Kidney epithelial cell (primary cell): ENCODE measurements at regions not wholly inside any gene's neighbourhood (a gene's known extent, or its start where the extent isn't known, plus 50 kb on each side); places are given as distances from the start of the nearest gene placed in this dataset.
A peak's percentile ranks its signal among the peaks of the same experiment; 100 is the strongest.
"Not testable (repeated sequence)": the region's sequence is repeated elsewhere in the genome, so short reads cannot be mapped to it uniquely, and the experiment has no call there.

Source experiments
- DNase-seq: peaks from one replicate; pipeline ENCODE4 v3.0.0-alpha.2; 2010; ENCODE audit warnings: low read depth
- H3K27me3 ChIP-seq: 2 replicates; pipeline ENCODE4 v1.6.0; 2011; ENCODE audit warnings: low read length; ENCODE audit not compliant: control insufficient read depth, insufficient read depth
- H3K36me3 ChIP-seq: 2 replicates; pipeline ENCODE4 v1.5.1; 2011; ENCODE audit warnings: low read length; ENCODE audit not compliant: control insufficient read depth, insufficient read depth
- H3K4me3 ChIP-seq: 2 replicates; pipeline ENCODE4 v1.5.1; 2011; ENCODE audit warnings: low read depth, mild to moderate bottlenecking, control low read depth, low read length
- TF ChIP-seq, protein P1 (sequence below): IDR thresholded peaks from 2 replicates; pipeline ENCODE4 v1.5.1; 2011; ENCODE audit warnings: mild to moderate bottlenecking, moderate library complexity, low read length, control low read depth, inconsistent platforms; ENCODE audit not compliant: insufficient read depth, poor library complexity, severe bottlenecking

GRCh38 chr4:125639182-125639621 is 324.4 kb downstream of the FAT4 start:
- Histone ChIP-seq H3K36me3 (no peaks in the 10 kb centered on the region), H3K27me3 (no peaks in the 10 kb centered on the region), H3K4me3 (no peak overlapping the region)
- DNase-seq, result peak; percentile 9
- TF ChIP-seq, protein P1, sequence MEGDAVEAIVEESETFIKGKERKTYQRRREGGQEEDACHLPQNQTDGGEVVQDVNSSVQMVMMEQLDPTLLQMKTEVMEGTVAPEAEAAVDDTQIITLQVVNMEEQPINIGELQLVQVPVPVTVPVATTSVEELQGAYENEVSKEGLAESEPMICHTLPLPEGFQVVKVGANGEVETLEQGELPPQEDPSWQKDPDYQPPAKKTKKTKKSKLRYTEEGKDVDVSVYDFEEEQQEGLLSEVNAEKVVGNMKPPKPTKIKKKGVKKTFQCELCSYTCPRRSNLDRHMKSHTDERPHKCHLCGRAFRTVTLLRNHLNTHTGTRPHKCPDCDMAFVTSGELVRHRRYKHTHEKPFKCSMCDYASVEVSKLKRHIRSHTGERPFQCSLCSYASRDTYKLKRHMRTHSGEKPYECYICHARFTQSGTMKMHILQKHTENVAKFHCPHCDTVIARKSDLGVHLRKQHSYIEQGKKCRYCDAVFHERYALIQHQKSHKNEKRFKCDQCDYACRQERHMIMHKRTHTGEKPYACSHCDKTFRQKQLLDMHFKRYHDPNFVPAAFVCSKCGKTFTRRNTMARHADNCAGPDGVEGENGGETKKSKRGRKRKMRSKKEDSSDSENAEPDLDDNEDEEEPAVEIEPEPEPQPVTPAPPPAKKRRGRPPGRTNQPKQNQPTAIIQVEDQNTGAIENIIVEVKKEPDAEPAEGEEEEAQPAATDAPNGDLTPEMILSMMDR, result no peak

DNA sequence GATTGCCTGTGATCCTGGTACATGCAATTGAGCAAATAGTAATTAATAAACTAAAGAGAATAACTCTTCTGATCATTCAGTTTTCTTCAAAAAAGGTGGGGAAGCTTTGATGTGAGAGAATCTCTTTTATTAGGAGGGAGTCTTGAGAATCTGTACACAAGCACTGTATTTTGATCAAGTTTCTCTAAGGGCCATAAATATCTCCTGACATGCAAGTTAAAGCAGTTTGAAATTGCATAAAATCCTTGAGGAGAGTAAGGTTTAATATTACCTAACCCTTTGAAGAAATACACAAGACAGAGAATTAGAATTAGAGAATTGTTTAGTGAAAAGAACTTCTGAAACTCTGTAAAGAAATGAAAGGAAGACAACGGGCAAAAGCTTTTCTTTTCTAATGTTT is 326.9 kb downstream of the FAT4 start:
- TF ChIP-seq, protein P1, result no peak
- Histone ChIP-seq H3K4me3 (no peak overlapping the region), H3K36me3 (no peaks in the 10 kb centered on the region), H3K27me3 (no peaks in the 10 kb centered on the region)
- no peak for DNase-seq

DNA sequence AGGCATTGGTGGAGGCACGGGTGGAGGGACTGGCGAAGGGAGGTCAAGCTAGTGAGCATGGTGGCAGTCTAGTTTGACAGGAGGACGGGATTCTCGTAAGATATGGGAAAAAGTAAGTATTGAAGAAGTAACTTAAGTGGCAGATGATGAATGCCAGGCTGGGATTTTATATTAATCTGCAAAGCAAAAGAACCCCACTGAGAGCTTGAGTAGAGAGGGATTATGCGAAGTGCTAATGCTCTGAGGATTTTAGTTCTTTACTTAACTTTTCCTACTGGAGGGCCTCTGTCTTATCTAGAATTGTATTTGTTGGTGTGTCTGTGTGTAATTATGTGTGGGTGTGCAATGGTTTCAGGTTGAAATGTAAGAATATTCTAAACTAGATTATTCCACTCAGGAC is 327.9 kb downstream of the FAT4 start:
- H3K36me3 ChIP-seq, result no peaks in the 10 kb centered on the region
- no peak for DNase-seq
- no peak overlapping the region for H3K4me3 ChIP-seq
- no peaks in the 10 kb centered on the region for H3K27me3 ChIP-seq
- TF ChIP-seq, protein P1, result no peak

DNA sequence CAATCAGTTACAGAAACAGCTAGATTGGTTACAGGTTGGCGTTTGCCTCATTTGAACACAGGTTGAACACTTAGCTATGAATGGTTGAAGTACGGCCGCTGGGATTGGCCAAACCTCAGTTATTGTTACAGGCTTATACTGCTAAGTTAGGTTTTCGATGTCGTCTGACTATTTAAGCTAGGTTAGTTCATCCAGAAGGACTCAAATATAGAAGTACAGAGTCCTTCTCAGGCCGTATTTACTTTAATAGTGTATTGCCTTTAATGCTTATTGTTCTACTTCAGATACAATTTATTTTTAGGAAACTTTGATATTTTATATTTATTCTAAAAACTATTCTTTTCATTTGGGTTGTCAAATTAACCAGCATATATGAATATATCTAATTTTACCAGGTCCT is 334.7 kb downstream of the FAT4 start:
- TF ChIP-seq, protein P1, result no peak
- no peaks in the 10 kb centered on the region for H3K36me3 ChIP-seq
- H3K27me3 ChIP-seq, result no peaks in the 10 kb centered on the region
- H3K4me3 ChIP-seq, result no peak overlapping the region
- no peak for DNase-seq

DNA sequence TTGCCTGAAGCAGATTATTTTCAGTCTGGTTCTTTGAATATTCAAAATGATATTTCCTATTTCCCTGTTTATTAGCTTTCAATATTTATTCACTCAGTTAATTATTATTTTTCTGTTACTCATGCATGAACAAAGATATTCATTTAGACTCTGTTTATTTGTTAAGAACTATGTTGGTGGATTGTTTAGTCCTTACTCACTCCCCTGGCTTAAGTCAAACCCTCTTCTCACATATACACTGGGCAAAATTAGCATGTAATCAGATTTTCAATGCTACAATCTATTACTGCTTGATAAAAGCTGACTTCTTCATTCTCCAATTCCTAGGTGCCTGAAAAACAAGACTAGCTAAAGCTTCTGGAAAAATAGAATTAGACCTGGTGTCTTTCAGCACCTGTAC is 335.8 kb downstream of the FAT4 start:
- Histone ChIP-seq H3K36me3 (no peaks in the 10 kb centered on the region), H3K27me3 (no peaks in the 10 kb centered on the region), H3K4me3 (no peak overlapping the region)
- no peak for DNase-seq
- TF ChIP-seq, protein P1, result no peak

GRCh38 chr4:125651707-125652357 is 337.1 kb downstream of the FAT4 start:
- not testable (repeated sequence) for DNase-seq, H3K27me3 ChIP-seq, H3K36me3 ChIP-seq, H3K4me3 ChIP-seq
